AG04450 (cell line): ENCODE measurements at regions not wholly inside any gene's neighbourhood (a gene's known extent, or its start where the extent isn't known, plus 50 kb on each side); places are given as distances from the start of the nearest gene placed in this dataset.

Experiments used
- CTCF ChIA-PET: fragments of 300-600, 350-600 bp; formaldehyde crosslinking; extraction: SDS; loops from one replicate; lab custom pipeline; 2022; ENCODE audit warnings: antibody characterized with exemption, inconsistent platforms; lab: Charles Lee
- POLR2A ChIA-PET: fragments of 350-600 bp; formaldehyde crosslinking; extraction: SDS; loops from one replicate; lab custom pipeline; 2021; ENCODE audit warnings: antibody characterized with exemption, inconsistent platforms; lab: Yijun Ruan, JAX
- DNase-seq: peaks from one replicate; pipeline ENCODE4 v3.0.0-alpha.2; 2011; ENCODE audit warnings: low read depth, low spot score
- H3K27ac ChIP-seq: one replicate; pipeline ENCODE4 v1.5.1; 2012; ENCODE audit warnings: low read depth, low read length, control low read depth
- H3K27me3 ChIP-seq: one replicate; pipeline ENCODE4 v1.6.0; 2012; ENCODE audit warnings: low read length; ENCODE audit not compliant: control insufficient read depth, insufficient read depth
- H3K4me3 ChIP-seq: 2 replicates; pipeline ENCODE4 v1.5.1; 2011; ENCODE audit warnings: mild to moderate bottlenecking, low read depth, low read length, control low read depth
- H3K9me3 ChIP-seq: 2 replicates; pipeline ENCODE4 v1.5.1; 2012; ENCODE audit warnings: low read length; ENCODE audit not compliant: control insufficient read depth, insufficient read depth
- CTCF ChIP-seq: IDR thresholded peaks from 2 replicates; pipeline ENCODE4 v1.5.1; 2011; ENCODE audit warnings: low read depth, low read length, control low read depth, inconsistent platforms

GRCh38 chr14:29232153-29232552 lies 465.6 kb downstream of the FOXG1 start:
- Histone ChIP-seq H3K4me3 (no peak overlapping the region), H3K9me3 (no peaks in the 10 kb centered on the region), H3K27ac (no peak overlapping the region), H3K27me3 (no peaks in the 10 kb centered on the region)
- no peak for TF ChIP-seq CTCF
- CTCF ChIA-PET, result no interaction called here
- DNase-seq, result no peak
- POLR2A ChIA-PET, result no interaction called here

- ChIA-PET CTCF (no interaction called here), POLR2A (no interaction called here)
- no peak for DNase-seq
- TF ChIP-seq CTCF, result no peak
- Histone ChIP-seq H3K9me3 (no peaks in the 10 kb centered on the region), H3K4me3 (no peak overlapping the region), H3K27ac (no peak overlapping the region), H3K27me3 (no peaks in the 10 kb centered on the region)
Measured at GRCh38 chr14:29232711-29233110, 466.1 kb downstream of the FOXG1 start.

- DNase-seq, result no peak
- POLR2A ChIA-PET, result no interaction called here
Measured at GRCh38 chr14:29233188-29233587, 466.6 kb downstream of the FOXG1 start.

GRCh38 chr14:29235991-29236390 lies 469.4 kb downstream of the FOXG1 start:
- ChIA-PET POLR2A (no interaction called here), CTCF (interaction anchor here (1.0 to 4.4 kb wide), 3 partner anchors 14 to 1034 kb away, joined by 3 to 31 read pairs (median 4); no protein-coding TSS in a partner anchor)
- DNase-seq, result no peak

More at GRCh38 chr14:29233188-29233587, 466.6 kb downstream of the FOXG1 start:
- Histone ChIP-seq H3K9me3 (no peaks in the 10 kb centered on the region), H3K27me3 (no peaks in the 10 kb centered on the region), H3K4me3 (no peak overlapping the region), H3K27ac (no peak overlapping the region)
- no peak for TF ChIP-seq CTCF
- CTCF ChIA-PET, result interaction anchor here (4.4 kb wide), 1 partner anchor 11 kb away, joined by 31 read pairs; no protein-coding TSS in a partner anchor

GRCh38 chr14:29236401-29236800 lies 469.8 kb downstream of the FOXG1 start:
- no peak for TF ChIP-seq CTCF
- CTCF ChIA-PET, result interaction anchor here (0.7 to 4.4 kb wide), 4 partner anchors 14 to 1034 kb away, joined by 3 to 31 read pairs (median 4); no protein-coding TSS in a partner anchor
- Histone ChIP-seq H3K27ac (no peak overlapping the region), H3K9me3 (no peaks in the 10 kb centered on the region), H3K27me3 (no peaks in the 10 kb centered on the region), H3K4me3 (no peak overlapping the region; the same call in 1 of the 2 replicates)
- DNase-seq, result no peak
- POLR2A ChIA-PET, result no interaction called here

More at GRCh38 chr14:29235991-29236390, 469.4 kb downstream of the FOXG1 start:
- H3K9me3 ChIP-seq, result no peaks in the 10 kb centered on the region
- no peaks in the 10 kb centered on the region for H3K27me3 ChIP-seq
- H3K27ac ChIP-seq, result no peak overlapping the region
- no peak overlapping the region for H3K4me3 ChIP-seq
- TF ChIP-seq CTCF, result no peak
